IPS-18a (cell line): ENCODE measurements at regions not wholly inside any gene's neighbourhood (a gene's known extent, or its start where the extent isn't known, plus 50 kb on each side); places are given as distances from the start of the nearest gene placed in this dataset.
"Not testable (repeated sequence)": the region's sequence is repeated elsewhere in the genome, so short reads cannot be mapped to it uniquely, and the experiment has no call there.

Experiments
- H3K27ac ChIP-seq: one replicate; pipeline ENCODE4 v1.5.1; 2013; ENCODE audit warnings: low read length
- H3K27me3 ChIP-seq: one replicate; pipeline ENCODE4 v1.6.1; 2013; ENCODE audit warnings: mild to moderate bottlenecking, low read length; ENCODE audit not compliant: control insufficient read depth, insufficient read depth
- H3K36me3 ChIP-seq: one replicate; pipeline ENCODE4 v1.6.1; 2013; ENCODE audit warnings: low read depth, low read length; ENCODE audit not compliant: control insufficient read depth
- H3K4me1 ChIP-seq: one replicate; pipeline ENCODE4 v1.6.1; 2013; ENCODE audit warnings: low read depth, low read length; ENCODE audit not compliant: control insufficient read depth
- H3K4me3 ChIP-seq: one replicate; pipeline ENCODE4 v1.5.1; 2013; ENCODE audit warnings: low read length
- H3K9ac ChIP-seq: one replicate; pipeline ENCODE4 v1.6.1; 2013; ENCODE audit warnings: mild to moderate bottlenecking, low read length, moderate library complexity
- H3K9me3 ChIP-seq: one replicate; pipeline ENCODE4 v1.6.1; 2013; ENCODE audit warnings: low read depth, low read length; ENCODE audit not compliant: control insufficient read depth

DNA sequence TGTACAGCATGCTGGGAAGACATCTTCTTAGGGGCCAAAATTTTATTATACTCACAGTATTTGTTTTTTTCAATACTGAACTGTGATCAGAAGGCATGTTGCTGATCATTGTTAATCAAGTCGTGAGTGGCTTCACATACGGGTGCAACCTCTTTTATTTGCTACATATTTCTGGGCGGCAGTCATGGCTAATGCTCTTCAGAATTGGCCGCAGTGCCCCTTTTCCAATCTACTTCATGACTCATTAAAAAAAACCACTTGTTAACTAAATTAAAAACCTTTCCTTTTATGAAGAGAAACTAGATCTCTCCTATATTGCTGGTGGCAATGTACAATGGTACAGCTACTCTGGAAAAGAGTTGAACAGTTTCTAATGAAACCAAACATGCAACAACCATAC lies 101.5 kb upstream of the C1GALT1C1 start:
- Histone ChIP-seq H3K9ac (no peak overlapping the region), H3K36me3 (no peaks in the 10 kb centered on the region), H3K4me3 (no peak overlapping the region), H3K27me3 (no peaks in the 10 kb centered on the region), H3K27ac (no peak overlapping the region), H3K9me3 (peaks cover 17% of the 10 kb centered on the region), H3K4me1 (no peaks in the 10 kb centered on the region)

DNA sequence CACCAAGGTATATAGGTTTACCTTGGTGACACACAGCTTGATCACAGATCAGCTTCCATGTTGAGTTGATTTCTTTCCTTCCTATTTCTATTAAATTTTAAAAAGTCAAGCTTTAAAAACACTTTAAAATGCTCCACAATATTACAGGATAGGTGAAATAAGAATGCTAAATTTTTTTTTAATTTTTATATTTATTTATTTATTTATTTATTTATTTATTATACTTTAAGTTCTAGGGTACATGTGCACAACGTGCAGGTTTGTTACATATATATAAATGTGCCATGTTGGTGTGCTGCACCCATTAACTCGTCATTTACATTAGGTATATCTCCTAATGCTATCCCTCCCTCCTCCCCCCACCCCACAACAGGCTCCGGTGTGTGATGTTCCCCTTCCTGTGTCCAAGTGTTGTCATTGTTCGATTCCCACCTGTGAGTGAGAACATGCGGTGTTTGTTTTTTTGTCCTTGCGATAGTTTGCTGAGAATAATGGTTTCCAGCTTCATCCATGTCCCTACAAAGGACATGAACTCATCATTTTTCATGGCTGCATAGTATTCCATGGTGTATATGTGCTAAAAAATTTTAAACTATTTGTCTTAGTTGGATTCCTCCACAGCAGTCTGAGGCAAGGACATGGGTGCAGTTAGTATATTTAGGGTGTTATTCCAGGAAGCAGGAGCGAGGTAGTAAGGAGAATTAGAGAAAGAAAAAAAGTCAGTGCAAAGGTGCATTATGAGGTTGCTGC lies 99.8 kb upstream of the C1GALT1C1 start:
- H3K4me1 ChIP-seq, H3K36me3 ChIP-seq, H3K27me3 ChIP-seq, H3K27ac ChIP-seq, H3K4me3 ChIP-seq, H3K9ac ChIP-seq: not testable (repeated sequence)
- peaks cover 16% of the 10 kb centered on the region for H3K9me3 ChIP-seq

DNA sequence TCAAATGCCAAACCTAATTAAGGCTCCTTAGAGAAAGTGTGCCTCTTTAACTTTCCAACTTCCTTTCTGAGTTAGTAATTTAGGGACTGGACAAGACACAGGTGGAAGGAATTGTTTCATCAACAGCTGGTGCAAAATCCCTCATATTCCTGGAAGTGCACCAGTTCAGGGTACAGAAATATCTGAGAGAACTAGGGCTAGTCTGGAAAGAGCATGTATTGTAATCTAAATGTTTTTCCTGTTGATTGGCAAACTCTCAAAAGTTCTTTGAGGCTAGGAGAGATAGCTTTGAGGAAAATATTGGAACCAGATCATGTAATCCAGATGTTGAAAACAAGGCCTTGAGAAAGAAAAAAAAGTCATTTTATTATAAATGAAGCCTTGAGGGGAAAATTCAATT lies 98.1 kb upstream of the C1GALT1C1 start:
- Histone ChIP-seq H3K9me3 (peaks cover 11% of the 10 kb centered on the region), H3K4me1 (no peaks in the 10 kb centered on the region), H3K27me3 (no peaks in the 10 kb centered on the region), H3K9ac (no peak overlapping the region), H3K36me3 (no peaks in the 10 kb centered on the region), H3K4me3 (no peak overlapping the region), H3K27ac (no peak overlapping the region)

DNA sequence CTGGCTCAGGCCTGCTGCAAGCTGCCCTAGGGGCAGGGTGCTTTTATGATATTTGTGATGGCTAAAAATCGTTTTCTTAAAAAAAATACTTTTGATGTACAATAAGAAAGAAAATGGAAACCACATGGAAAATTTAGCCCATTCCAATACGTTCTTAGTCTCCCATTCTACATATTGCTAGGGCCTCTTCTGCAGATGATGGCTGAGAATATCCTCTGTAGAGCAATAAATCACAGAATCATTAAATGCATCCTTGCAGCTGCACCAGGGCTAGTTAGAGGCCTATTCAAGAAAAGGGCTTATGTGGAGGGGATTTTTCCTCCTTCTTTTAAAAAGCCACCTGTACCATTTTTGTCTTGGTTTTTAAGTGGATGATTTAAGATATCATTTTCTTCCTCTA lies 97.6 kb upstream of the C1GALT1C1 start:
- Histone ChIP-seq H3K9me3 (peaks cover 11% of the 10 kb centered on the region), H3K27me3 (no peaks in the 10 kb centered on the region), H3K9ac (no peak overlapping the region), H3K36me3 (no peaks in the 10 kb centered on the region), H3K4me3 (no peak overlapping the region), H3K4me1 (no peaks in the 10 kb centered on the region), H3K27ac (no peak overlapping the region)

DNA sequence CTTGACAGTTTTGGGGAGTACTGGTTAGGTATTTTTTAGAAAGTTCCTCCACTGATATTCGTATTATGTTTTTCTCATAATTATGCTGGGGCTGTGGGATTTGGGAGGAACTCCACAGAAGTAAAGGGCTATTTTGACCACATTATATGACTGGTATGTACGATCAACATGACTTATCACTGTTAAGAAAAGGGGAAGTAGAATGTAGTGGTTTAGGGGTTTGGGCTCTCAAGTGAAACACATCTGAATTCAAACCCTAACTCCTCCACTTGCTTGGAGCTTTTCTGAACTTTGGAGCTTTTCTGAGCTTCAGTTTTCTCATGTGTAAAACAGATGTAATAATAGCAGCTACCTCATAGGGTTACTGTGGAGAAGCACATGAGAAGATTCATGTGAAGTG lies 96.4 kb upstream of the C1GALT1C1 start:
- no peak overlapping the region for H3K4me3 ChIP-seq
- H3K27ac ChIP-seq, result no peak overlapping the region
- no peak overlapping the region for H3K9ac ChIP-seq
- no peaks in the 10 kb centered on the region for H3K36me3 ChIP-seq
- no peaks in the 10 kb centered on the region for H3K27me3 ChIP-seq
- H3K9me3 ChIP-seq, result peaks cover 9% of the 10 kb centered on the region
- no peaks in the 10 kb centered on the region for H3K4me1 ChIP-seq

DNA sequence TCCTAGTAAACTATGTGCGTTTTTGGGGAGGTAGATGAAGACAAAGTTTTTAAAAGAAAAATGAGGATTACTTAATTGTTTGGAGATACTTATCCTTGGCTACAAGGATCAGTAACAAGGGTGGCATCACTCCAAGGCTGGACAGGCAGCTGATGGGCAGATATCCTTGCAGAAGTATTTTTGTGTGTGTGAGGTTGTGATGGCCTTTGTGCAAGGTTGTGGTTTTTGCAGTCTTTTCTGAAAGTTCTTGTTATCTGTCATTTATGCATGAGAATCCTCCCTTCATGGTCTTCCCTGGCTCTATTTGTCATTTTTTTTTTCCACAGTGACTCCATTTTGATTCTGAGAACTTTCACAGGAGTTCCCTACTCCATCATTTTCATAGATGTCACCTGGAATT lies 96.0 kb upstream of the C1GALT1C1 start:
- H3K9me3 ChIP-seq, result peaks cover 9% of the 10 kb centered on the region
- no peak overlapping the region for H3K9ac ChIP-seq
- no peak overlapping the region for H3K4me3 ChIP-seq
- no peaks in the 10 kb centered on the region for H3K27me3 ChIP-seq
- H3K36me3 ChIP-seq, result no peaks in the 10 kb centered on the region
- H3K4me1 ChIP-seq, result no peaks in the 10 kb centered on the region
- no peak overlapping the region for H3K27ac ChIP-seq

DNA sequence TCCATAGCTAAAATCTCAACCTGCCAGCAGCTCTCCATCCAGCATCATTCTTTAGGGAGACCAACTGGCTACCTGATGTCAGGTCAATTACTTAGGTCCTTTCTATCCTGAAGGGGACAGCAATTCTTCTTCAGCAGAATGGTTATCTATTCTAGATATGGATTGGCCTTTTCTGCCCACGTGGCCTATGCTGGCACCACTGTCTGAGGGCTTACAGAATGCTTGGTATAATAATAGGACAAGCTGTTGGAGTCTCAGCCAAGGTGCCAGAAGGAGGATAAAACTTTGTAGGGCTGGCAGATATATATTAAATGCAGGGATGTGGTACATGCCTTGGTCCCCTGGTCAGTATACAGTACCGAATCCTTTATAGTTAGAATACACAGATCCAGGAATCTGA lies 89.8 kb upstream of the C1GALT1C1 start:
- no peaks in the 10 kb centered on the region for H3K27me3 ChIP-seq
- H3K9ac ChIP-seq, result no peak overlapping the region
- H3K4me1 ChIP-seq, result no peaks in the 10 kb centered on the region
- H3K4me3 ChIP-seq, result no peak overlapping the region
- no peak overlapping the region for H3K27ac ChIP-seq
- peaks cover 7% of the 10 kb centered on the region for H3K9me3 ChIP-seq
- no peaks in the 10 kb centered on the region for H3K36me3 ChIP-seq

DNA sequence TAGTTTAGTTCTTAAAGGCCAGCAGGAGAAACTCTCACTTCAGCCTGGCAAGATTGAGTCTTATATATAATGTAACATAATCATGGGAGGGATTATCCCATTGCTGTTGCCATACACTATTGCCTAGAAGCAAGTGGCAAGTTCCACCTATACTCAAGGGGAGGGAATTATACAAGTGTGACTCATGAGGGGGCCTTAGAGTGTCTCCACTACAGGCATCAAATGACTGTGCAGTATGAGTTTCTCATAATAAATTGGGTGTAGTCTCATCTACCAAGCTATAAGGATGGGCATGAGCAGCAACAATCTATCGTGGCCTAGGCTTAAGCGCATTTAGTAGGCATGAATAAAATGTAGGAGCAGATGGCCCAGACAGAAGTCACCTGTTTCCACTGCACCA lies 89.1 kb upstream of the C1GALT1C1 start:
- Histone ChIP-seq H3K4me3 (no peak overlapping the region), H3K36me3 (no peaks in the 10 kb centered on the region), H3K4me1 (no peaks in the 10 kb centered on the region), H3K9ac (no peak overlapping the region), H3K27ac (no peak overlapping the region), H3K27me3 (no peaks in the 10 kb centered on the region), H3K9me3 (peaks cover 7% of the 10 kb centered on the region)

DNA sequence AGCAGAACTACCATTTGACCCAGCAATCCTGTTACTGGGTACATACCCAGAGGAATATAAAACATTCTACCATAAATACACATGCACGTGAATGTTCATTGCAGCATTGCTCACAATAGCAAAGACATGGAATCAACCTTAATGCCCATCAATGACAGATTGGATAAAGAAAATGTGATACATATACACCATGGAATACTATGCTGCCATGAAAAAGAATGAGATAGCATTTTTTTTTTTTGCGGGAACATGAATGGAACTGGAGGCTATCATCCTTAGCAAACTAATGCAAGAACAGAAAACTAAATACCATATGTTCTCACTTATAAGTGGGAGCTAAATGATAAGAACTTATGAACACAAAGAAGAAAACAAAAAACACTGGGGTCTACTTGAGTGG lies 72.5 kb upstream of the C1GALT1C1 start:
- H3K27me3 ChIP-seq, H3K9ac ChIP-seq, H3K36me3 ChIP-seq, H3K4me3 ChIP-seq, H3K27ac ChIP-seq, H3K4me1 ChIP-seq: not testable (repeated sequence)
- H3K9me3 ChIP-seq, result peaks cover 26% of the 10 kb centered on the region

DNA sequence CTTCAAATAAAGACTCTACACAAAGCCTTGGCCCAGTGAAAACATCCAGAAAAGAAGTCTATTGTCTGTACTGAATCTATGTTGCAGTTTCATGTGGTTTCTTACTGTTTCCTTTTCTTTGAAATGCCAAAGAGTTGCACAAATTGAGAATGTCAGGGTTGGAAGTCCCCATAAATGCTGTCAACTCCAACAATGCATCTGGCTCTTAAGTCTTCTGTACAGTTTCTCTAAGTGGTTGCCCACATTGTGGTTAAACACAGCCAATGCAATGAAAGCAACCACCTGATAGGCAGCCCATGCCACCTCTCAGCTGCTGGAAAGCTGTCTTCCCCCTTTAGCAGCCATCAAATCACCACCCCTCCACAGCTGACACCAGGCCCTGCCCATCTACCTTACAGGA lies 67.2 kb upstream of the C1GALT1C1 start:
- H3K9ac ChIP-seq, result no peak overlapping the region
- H3K9me3 ChIP-seq, result peaks cover 16% of the 10 kb centered on the region
- H3K4me1 ChIP-seq, result no peaks in the 10 kb centered on the region
- no peaks in the 10 kb centered on the region for H3K27me3 ChIP-seq
- no peaks in the 10 kb centered on the region for H3K36me3 ChIP-seq
- H3K27ac ChIP-seq, result no peak overlapping the region
- H3K4me3 ChIP-seq, result no peak overlapping the region

DNA sequence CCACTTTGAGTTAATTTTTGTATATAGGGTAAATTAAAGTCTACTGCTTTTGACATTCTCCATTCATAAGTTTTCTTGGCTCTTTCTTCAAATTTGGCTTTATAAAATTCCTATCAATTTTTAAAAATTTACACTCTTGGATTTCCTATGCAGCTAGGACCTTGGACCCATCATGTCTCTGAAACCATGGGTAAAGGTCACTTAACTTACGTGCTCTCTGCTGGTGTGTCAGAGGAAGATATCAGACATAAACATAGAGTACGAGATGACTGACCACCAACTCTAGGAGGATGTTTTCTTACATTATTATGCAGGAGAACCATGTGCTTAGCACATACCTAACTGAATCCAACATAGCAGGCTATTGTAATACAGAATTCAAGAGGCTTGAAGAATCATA lies 62.5 kb upstream of the C1GALT1C1 start:
- no peaks in the 10 kb centered on the region for H3K4me1 ChIP-seq
- H3K9me3 ChIP-seq, result peaks cover 15% of the 10 kb centered on the region
- H3K9ac ChIP-seq, result no peak overlapping the region
- H3K27ac ChIP-seq, result no peak overlapping the region
- no peak overlapping the region for H3K4me3 ChIP-seq
- no peaks in the 10 kb centered on the region for H3K27me3 ChIP-seq
- no peaks in the 10 kb centered on the region for H3K36me3 ChIP-seq

DNA sequence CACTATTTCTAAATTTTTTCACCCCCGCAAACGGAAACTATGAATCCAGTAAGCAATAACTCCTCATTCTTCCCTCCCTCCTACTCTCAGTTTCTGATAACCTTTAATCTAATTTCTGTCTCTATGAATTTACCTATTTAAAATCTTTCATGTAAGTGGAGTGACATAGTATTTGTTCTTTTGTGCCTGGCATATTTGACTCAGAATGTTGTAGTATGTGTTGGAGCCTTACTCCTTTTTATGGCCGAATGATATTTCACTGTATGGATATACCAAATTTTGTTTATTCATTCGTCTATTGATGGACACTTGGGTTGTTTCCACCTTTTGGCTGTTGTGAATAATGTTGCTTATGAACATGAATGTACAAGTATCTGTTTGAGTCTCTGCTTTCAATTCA lies 61.1 kb upstream of the C1GALT1C1 start:
- H3K4me1 ChIP-seq, result no peaks in the 10 kb centered on the region
- H3K4me3 ChIP-seq, result no peak overlapping the region
- H3K9me3 ChIP-seq, result peaks cover 6% of the 10 kb centered on the region
- H3K27me3 ChIP-seq, result no peaks in the 10 kb centered on the region
- H3K9ac ChIP-seq, result no peak overlapping the region
- H3K36me3 ChIP-seq, result no peaks in the 10 kb centered on the region
- H3K27ac ChIP-seq, result no peak overlapping the region
